Progenitor cell of endocrine pancreas (in vitro differentiated cells): ENCODE measurements at regions not wholly inside any gene's neighbourhood (a gene's known extent, or its start where the extent isn't known, plus 50 kb on each side); places are given as distances from the start of the nearest gene placed in this dataset.

ENCODE experiments used
- DNase-seq: peaks from one replicate; pipeline ENCODE4 v3.0.0; 2021; ENCODE audit warnings: low spot score; ENCODE audit not compliant: unreplicated experiment
- H3K27ac Mint-ChIP-seq: 2 replicates; pipeline ENCODE4 v1.8.0; 2021; ENCODE audit warnings: mild to moderate bottlenecking, moderate library complexity, mixed read lengths
- H3K27me3 Mint-ChIP-seq: 2 replicates; pipeline ENCODE4 v1.8.0; 2021; ENCODE audit warnings: mixed read lengths
- H3K36me3 Mint-ChIP-seq: 2 replicates; pipeline ENCODE4 v1.8.0; 2022; ENCODE audit warnings: mixed read lengths; ENCODE audit not compliant: insufficient read depth
- H3K4me1 Mint-ChIP-seq: 2 replicates; pipeline ENCODE4 v1.8.0; 2021; ENCODE audit warnings: low read depth, mixed read lengths
- H3K4me3 Mint-ChIP-seq: 2 replicates; pipeline ENCODE4 v1.8.0; 2021; ENCODE audit warnings: low read depth, mild to moderate bottlenecking, moderate library complexity, mixed read lengths
- H3K9me3 Mint-ChIP-seq: 2 replicates; pipeline ENCODE4 v1.8.0; 2021; ENCODE audit warnings: low read depth, mixed read lengths
- TF ChIP-seq, protein P1 (sequence below): fragments of 200-600 bp; sonication (generic); IDR thresholded peaks from one replicate; pipeline ENCODE4 v1.5.0; 2021; ENCODE audit warnings: antibody characterized with exemption, mild to moderate bottlenecking; ENCODE audit not compliant: unreplicated experiment

- DNase-seq = peak; percentile 14
Measured at GRCh38 chr1:17984583-17984982, 123.0 kb upstream of the IGSF21 start.

DNA sequence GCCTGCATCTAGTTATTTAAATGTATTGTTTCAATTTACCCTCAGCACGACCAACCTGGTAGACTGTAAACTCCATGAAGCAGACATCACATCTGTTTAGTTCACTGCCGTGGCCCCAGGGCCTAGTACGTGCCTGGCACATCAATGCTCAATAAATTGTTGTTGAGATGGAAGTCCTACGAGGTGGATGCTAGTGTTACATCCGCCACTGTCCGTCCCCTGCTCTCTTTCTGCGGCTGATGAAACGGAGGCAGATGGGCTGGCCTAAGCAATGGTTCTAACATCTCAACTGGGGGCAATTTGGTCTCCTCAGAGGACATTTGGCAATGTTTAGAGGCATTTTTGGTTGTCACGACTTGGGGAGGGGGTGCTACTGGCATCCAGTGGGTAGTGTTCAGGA, 121.4 kb upstream of the IGSF21 start:
- no peaks in the 10 kb centered on the region for H3K4me1 Mint-ChIP-seq
- H3K27me3 Mint-ChIP-seq = peaks cover 27% of the 10 kb centered on the region
- no peak overlapping the region for H3K4me3 Mint-ChIP-seq
- no peaks in the 10 kb centered on the region for H3K36me3 Mint-ChIP-seq
- H3K9me3 Mint-ChIP-seq = no peaks in the 10 kb centered on the region
- H3K27ac Mint-ChIP-seq = no peak overlapping the region
- TF ChIP-seq, protein P1, sequence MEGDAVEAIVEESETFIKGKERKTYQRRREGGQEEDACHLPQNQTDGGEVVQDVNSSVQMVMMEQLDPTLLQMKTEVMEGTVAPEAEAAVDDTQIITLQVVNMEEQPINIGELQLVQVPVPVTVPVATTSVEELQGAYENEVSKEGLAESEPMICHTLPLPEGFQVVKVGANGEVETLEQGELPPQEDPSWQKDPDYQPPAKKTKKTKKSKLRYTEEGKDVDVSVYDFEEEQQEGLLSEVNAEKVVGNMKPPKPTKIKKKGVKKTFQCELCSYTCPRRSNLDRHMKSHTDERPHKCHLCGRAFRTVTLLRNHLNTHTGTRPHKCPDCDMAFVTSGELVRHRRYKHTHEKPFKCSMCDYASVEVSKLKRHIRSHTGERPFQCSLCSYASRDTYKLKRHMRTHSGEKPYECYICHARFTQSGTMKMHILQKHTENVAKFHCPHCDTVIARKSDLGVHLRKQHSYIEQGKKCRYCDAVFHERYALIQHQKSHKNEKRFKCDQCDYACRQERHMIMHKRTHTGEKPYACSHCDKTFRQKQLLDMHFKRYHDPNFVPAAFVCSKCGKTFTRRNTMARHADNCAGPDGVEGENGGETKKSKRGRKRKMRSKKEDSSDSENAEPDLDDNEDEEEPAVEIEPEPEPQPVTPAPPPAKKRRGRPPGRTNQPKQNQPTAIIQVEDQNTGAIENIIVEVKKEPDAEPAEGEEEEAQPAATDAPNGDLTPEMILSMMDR = no peak
- no peak for DNase-seq

More at GRCh38 chr1:17984583-17984982, 123.0 kb upstream of the IGSF21 start:
- Mint-ChIP-seq H3K27me3 (peaks cover 30% of the 10 kb centered on the region), H3K4me1 (no peaks in the 10 kb centered on the region), H3K36me3 (no peaks in the 10 kb centered on the region), H3K9me3 (no peaks in the 10 kb centered on the region), H3K4me3 (no peak overlapping the region), H3K27ac (no peak overlapping the region)
- TF ChIP-seq, protein P1 = peak; percentile 74

DNA sequence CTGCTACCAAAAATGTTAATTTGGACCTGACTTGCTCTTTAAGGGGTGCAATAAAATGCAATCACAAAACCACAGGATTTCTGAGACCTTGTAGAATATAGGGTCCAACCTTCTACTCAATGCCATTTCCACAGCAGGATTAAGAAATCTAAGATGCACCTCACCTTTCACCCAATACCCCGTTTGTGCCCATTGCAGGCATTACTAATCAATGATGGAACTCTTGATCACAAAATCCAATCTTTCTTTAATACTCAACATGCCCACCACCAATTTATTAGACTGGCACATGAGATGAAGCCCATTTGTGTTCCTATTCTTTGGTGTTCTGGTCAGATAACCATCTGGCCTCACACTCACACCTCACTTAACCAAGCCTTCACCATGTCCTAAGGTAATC, 117.2 kb upstream of the IGSF21 start:
- H3K9me3 Mint-ChIP-seq = no peaks in the 10 kb centered on the region
- no peak overlapping the region for H3K27ac Mint-ChIP-seq
- H3K4me1 Mint-ChIP-seq = no peaks in the 10 kb centered on the region
- DNase-seq = no peak
- TF ChIP-seq, protein P1 = no peak
- H3K4me3 Mint-ChIP-seq = no peak overlapping the region
- H3K36me3 Mint-ChIP-seq = no peaks in the 10 kb centered on the region
- peaks cover 28% of the 10 kb centered on the region for H3K27me3 Mint-ChIP-seq

DNA sequence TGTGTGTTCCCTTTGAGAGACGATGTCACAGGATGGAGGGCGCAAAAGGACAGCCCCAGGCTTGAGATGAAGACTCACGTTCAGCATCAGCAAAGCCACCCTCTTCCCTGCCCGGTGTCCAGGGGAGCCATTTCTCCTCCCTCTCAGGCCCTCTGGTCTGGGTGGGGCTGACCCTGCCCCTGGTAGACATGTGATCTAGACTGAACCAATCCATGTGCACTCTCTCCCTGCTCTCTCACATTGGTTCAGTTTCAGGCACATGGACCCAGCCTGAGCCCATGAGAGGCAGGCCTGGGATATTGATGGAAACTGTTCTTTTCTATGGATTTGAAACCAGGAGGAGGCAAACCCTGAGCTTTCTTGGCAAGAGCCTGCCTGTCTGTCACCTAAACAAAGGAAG, 115.6 kb upstream of the IGSF21 start:
- Mint-ChIP-seq H3K4me1 (no peaks in the 10 kb centered on the region), H3K27me3 (peaks cover 39% of the 10 kb centered on the region), H3K27ac (no peak overlapping the region), H3K36me3 (no peaks in the 10 kb centered on the region), H3K4me3 (no peak overlapping the region), H3K9me3 (no peaks in the 10 kb centered on the region)
- DNase-seq = no peak
- TF ChIP-seq, protein P1 = no peak

GRCh38 chr1:17992800-17993199, 114.8 kb upstream of the IGSF21 start:
- Mint-ChIP-seq H3K4me1 (no peaks in the 10 kb centered on the region), H3K27ac (no peak overlapping the region)

More at GRCh38 chr1:17992800-17993199, 114.8 kb upstream of the IGSF21 start:
- DNase-seq = no peak
- no peaks in the 10 kb centered on the region for H3K9me3 Mint-ChIP-seq
- H3K36me3 Mint-ChIP-seq = no peaks in the 10 kb centered on the region
- peaks cover 35% of the 10 kb centered on the region for H3K27me3 Mint-ChIP-seq
- TF ChIP-seq, protein P1 = no peak
- H3K4me3 Mint-ChIP-seq = no peak overlapping the region
